Esophagus squamous epithelium (tissue), 4 donors: ENCODE measurements at regions not wholly inside any gene's neighbourhood (a gene's known extent, or its start where the extent isn't known, plus 50 kb on each side); places are given as distances from the start of the nearest gene placed in this dataset.
"Not testable (repeated sequence)": the region's sequence is repeated elsewhere in the genome, so short reads cannot be mapped to it uniquely, and the experiment has no call there.

ENCODE experiments used
- CTCF ChIP-seq, 6 experiments: fragments of 450-650 bp in 4 of 6; fragments of 200-600 bp in 2 of 6; sonication (generic) in 2 of 6; IDR thresholded peaks; one replicate each; pipeline ENCODE4 v1.5.1; 2016 to 2019; ENCODE audit warnings: antibody characterized with exemption in 6 of 6, mild to moderate bottlenecking in 4 of 6, moderate library complexity in 4 of 6
- POLR2A ChIP-seq, 4 donors: fragments of 450-650 bp; IDR thresholded peaks; one replicate each; pipeline ENCODE4 v1.6.1; 2017; ENCODE audit warnings: antibody characterized with exemption in 4 of 4, mild to moderate bottlenecking in 4 of 4, moderate library complexity in 3 of 4

GRCh38 chr6:166846446-166847142 lies 109.8 kb downstream of the RNASET2 start:
- TF ChIP-seq CTCF, POLR2A (IDR thresholded peaks at IDR 0.05): not testable (repeated sequence)
